RWPE2 (cell line): ENCODE measurements at regions not wholly inside any gene's neighbourhood (a gene's known extent, or its start where the extent isn't known, plus 50 kb on each side); places are given as distances from the start of the nearest gene placed in this dataset.

Source experiments
- ATAC-seq: fragments of 200-7000 bp; cut with Tn5 transposase; 3 replicates; pipeline ENCODE4 v1.9.1; 2021; ENCODE audit warnings: low read depth
- DNase-seq: peaks from one replicate; pipeline ENCODE4 v3.0.0-alpha.2; 2020; ENCODE audit warnings: low spot score
- H3K27ac ChIP-seq: fragments of 450-650 bp; 2 replicates; pipeline ENCODE4 v1.5.1; 2017; ENCODE audit warnings: mild to moderate bottlenecking; ENCODE audit not compliant: poor library complexity, severe bottlenecking
- H3K27me3 ChIP-seq: fragments of 250-450 bp; sonication (Bioruptor Pico); 2 replicates; pipeline ENCODE4 v1.5.1; 2021; ENCODE audit warnings: mild to moderate bottlenecking, moderate library complexity; ENCODE audit not compliant: insufficient read depth, poor library complexity, severe bottlenecking
- H3K36me3 ChIP-seq: fragments of 250-450 bp; sonication (Bioruptor Pico); 2 replicates; pipeline ENCODE4 v1.5.1; 2020; ENCODE audit warnings: low read depth, mild to moderate bottlenecking, moderate library complexity
- H3K4me1 ChIP-seq: fragments of 250-450 bp; sonication (Bioruptor Pico); 2 replicates; pipeline ENCODE4 v1.5.1; 2021; ENCODE audit warnings: mild to moderate bottlenecking, moderate library complexity; ENCODE audit not compliant: insufficient read depth, poor library complexity, severe bottlenecking
- H3K4me3 ChIP-seq: fragments of 250-450 bp; sonication (Bioruptor Pico); 2 replicates; pipeline ENCODE4 v1.5.1; 2021; ENCODE audit warnings: mild to moderate bottlenecking, moderate library complexity; ENCODE audit not compliant: severe bottlenecking
- H3K9me3 ChIP-seq: fragments of 250-450 bp; sonication (Bioruptor Pico); 2 replicates; pipeline ENCODE4 v1.5.1; 2021; ENCODE audit warnings: mild to moderate bottlenecking, moderate library complexity; ENCODE audit not compliant: severe bottlenecking
- TF ChIP-seq, protein P1 (sequence below): fragments of 450-650 bp; IDR thresholded peaks from one replicate; pipeline ENCODE4 v1.5.1; 2017; ENCODE audit warnings: mild to moderate bottlenecking, moderate library complexity; ENCODE audit not compliant: poor library complexity, severe bottlenecking

GRCh38 chr16:81185416-81185815 lies 53.1 kb upstream of the BCO1 start:
- Histone ChIP-seq H3K36me3 (no peaks in the 10 kb centered on the region), H3K27ac (no peak overlapping the region), H3K4me1 (peaks cover 6% of the 10 kb centered on the region), H3K9me3 (no peaks in the 10 kb centered on the region), H3K27me3 (no peaks in the 10 kb centered on the region), H3K4me3 (no peak overlapping the region)
- ATAC-seq = no peak
- DNase-seq = no peak
- TF ChIP-seq, protein P1, sequence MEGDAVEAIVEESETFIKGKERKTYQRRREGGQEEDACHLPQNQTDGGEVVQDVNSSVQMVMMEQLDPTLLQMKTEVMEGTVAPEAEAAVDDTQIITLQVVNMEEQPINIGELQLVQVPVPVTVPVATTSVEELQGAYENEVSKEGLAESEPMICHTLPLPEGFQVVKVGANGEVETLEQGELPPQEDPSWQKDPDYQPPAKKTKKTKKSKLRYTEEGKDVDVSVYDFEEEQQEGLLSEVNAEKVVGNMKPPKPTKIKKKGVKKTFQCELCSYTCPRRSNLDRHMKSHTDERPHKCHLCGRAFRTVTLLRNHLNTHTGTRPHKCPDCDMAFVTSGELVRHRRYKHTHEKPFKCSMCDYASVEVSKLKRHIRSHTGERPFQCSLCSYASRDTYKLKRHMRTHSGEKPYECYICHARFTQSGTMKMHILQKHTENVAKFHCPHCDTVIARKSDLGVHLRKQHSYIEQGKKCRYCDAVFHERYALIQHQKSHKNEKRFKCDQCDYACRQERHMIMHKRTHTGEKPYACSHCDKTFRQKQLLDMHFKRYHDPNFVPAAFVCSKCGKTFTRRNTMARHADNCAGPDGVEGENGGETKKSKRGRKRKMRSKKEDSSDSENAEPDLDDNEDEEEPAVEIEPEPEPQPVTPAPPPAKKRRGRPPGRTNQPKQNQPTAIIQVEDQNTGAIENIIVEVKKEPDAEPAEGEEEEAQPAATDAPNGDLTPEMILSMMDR = no peak

GRCh38 chr16:81181013-81181720 lies 57.3 kb upstream of the BCO1 start:
- H3K27me3 ChIP-seq = no peaks in the 10 kb centered on the region
- H3K4me3 ChIP-seq = no peak overlapping the region
- DNase-seq (peak; percentile 96), ATAC-seq (peak; percentile 97)
- TF ChIP-seq, protein P1 = no peak
- peaks cover 6% of the 10 kb centered on the region for H3K4me1 ChIP-seq
- no peaks in the 10 kb centered on the region for H3K36me3 ChIP-seq
- peak overlapping the region; percentile 52 for H3K27ac ChIP-seq
- H3K9me3 ChIP-seq = no peaks in the 10 kb centered on the region

- ATAC-seq (no peak), DNase-seq (no peak)
- H3K36me3 ChIP-seq = no peaks in the 10 kb centered on the region
- H3K27ac ChIP-seq = peak overlapping the region; percentile 52
- peaks cover 8% of the 10 kb centered on the region for H3K4me1 ChIP-seq
- no peaks in the 10 kb centered on the region for H3K27me3 ChIP-seq
- H3K4me3 ChIP-seq = no peak overlapping the region
- TF ChIP-seq, protein P1 = no peak
- no peaks in the 10 kb centered on the region for H3K9me3 ChIP-seq
Measured at GRCh38 chr16:81180578-81180977, 57.9 kb upstream of the BCO1 start.

DNA sequence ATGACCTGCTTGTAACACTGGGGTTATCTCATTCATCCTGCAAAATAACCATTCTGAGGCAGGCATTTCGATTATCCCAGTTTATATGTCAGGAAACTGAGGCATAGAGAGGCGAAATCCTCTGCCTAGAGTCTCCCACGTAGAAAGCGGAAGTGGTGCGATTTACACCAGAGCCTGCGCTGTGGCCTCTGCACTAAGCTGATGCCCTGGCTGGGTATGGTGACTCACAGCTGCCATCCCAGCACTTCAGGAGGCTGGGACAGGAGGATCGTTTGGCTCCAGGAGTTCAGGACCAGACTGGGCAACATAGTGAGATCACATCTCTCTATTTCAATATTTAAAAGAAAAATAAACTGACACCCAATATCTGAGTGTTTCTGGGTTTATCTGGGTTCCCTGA lies 59.3 kb upstream of the BCO1 start:
- DNase-seq (no peak), ATAC-seq (no peak)
- Histone ChIP-seq H3K4me3 (no peak overlapping the region), H3K9me3 (no peaks in the 10 kb centered on the region), H3K27ac (no peak overlapping the region), H3K36me3 (no peaks in the 10 kb centered on the region), H3K27me3 (no peaks in the 10 kb centered on the region), H3K4me1 (peaks cover 17% of the 10 kb centered on the region)
- TF ChIP-seq, protein P1 = no peak

- peak; percentile 94 for ATAC-seq
Measured at GRCh38 chr16:81175325-81175891, 63.1 kb upstream of the BCO1 start.

More at GRCh38 chr16:81175325-81175891, 63.1 kb upstream of the BCO1 start:
- Histone ChIP-seq H3K9me3 (no peaks in the 10 kb centered on the region), H3K4me1 (peaks cover 11% of the 10 kb centered on the region), H3K36me3 (no peaks in the 10 kb centered on the region), H3K27ac (no peak overlapping the region), H3K4me3 (no peak overlapping the region), H3K27me3 (no peaks in the 10 kb centered on the region)
- no peak for DNase-seq
- TF ChIP-seq, protein P1 = no peak
